GM12874 (cell line): ENCODE measurements at regions not wholly inside any gene's neighbourhood (a gene's known extent, or its start where the extent isn't known, plus 50 kb on each side); places are given as distances from the start of the nearest gene placed in this dataset.

Experiments
- TF ChIP-seq, protein P1 (sequence below): IDR thresholded peaks from 2 replicates; pipeline ENCODE4 v1.5.1; 2011; ENCODE audit warnings: low read depth, mild to moderate bottlenecking, control low read depth, low read length, moderate library complexity; ENCODE audit not compliant: insufficient read depth

DNA sequence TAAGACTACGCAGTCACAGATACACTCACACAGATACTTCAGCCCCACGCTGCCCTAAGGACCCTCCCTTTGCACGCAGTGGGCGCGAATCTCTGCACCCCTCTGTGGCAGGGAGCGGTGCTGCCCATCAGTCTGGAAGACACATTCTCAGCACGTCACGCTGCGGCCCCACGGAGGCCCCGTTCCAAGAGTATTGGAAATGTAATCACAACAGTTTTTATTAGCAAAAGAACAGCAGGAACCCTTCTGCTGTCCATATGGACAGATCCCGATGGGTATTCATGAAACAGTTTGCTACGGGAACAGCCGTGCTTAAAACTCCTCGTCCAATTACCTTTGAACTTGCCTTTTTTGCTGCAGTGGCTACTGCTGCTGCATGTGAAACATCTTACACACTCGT is 131.0 kb downstream of the RPS24 start:
- TF ChIP-seq, protein P1, sequence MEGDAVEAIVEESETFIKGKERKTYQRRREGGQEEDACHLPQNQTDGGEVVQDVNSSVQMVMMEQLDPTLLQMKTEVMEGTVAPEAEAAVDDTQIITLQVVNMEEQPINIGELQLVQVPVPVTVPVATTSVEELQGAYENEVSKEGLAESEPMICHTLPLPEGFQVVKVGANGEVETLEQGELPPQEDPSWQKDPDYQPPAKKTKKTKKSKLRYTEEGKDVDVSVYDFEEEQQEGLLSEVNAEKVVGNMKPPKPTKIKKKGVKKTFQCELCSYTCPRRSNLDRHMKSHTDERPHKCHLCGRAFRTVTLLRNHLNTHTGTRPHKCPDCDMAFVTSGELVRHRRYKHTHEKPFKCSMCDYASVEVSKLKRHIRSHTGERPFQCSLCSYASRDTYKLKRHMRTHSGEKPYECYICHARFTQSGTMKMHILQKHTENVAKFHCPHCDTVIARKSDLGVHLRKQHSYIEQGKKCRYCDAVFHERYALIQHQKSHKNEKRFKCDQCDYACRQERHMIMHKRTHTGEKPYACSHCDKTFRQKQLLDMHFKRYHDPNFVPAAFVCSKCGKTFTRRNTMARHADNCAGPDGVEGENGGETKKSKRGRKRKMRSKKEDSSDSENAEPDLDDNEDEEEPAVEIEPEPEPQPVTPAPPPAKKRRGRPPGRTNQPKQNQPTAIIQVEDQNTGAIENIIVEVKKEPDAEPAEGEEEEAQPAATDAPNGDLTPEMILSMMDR = no peak

DNA sequence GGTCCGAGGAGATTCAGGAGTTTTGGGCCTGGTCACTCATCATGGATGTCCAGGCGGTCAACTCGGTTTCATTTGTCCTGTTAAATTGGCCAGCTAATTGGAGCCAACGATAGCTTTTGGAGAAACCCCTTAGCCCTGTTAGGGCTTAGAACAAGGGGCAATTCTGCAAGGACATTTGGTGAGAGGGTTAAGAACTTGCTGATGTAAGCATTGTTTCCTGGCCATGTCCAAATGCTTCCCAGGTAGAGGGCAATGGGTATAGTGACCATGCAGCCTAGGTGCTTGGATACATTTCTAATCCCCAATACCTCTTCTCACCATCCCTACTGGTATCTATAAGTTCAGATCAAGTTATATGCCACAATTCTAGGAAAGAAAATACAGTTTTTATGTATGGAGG is 131.5 kb downstream of the RPS24 start:
- TF ChIP-seq, protein P1 = no peak

- TF ChIP-seq, protein P1 = no peak
Observed at GRCh38 chr10:78165617-78166016, 132.0 kb downstream of the RPS24 start.

DNA sequence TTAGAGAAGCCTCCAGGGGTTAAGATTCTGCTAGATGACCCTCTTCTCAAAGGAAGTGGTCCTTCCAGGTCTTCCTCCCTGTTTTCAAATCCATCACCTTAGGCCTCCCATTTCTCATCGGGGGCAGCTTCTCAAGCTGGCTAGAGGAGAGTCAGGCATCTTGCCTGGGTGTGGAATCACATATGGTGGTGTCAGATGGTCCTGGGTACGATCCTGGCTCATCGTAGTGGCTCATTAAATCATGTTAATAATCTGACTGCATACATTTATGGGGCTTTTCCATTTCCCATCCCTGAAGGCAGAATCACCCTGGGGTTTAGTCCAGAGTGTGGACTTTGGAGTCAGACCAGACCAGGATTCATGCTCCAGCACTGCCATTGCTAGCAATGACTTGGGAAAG is 132.6 kb downstream of the RPS24 start:
- TF ChIP-seq, protein P1 = no peak

- TF ChIP-seq, protein P1 = no peak
Observed at GRCh38 chr10:78169214-78169613, 135.6 kb downstream of the RPS24 start.

GRCh38 chr10:78170026-78170475 is 136.4 kb downstream of the RPS24 start:
- TF ChIP-seq, protein P1 = no peak

DNA sequence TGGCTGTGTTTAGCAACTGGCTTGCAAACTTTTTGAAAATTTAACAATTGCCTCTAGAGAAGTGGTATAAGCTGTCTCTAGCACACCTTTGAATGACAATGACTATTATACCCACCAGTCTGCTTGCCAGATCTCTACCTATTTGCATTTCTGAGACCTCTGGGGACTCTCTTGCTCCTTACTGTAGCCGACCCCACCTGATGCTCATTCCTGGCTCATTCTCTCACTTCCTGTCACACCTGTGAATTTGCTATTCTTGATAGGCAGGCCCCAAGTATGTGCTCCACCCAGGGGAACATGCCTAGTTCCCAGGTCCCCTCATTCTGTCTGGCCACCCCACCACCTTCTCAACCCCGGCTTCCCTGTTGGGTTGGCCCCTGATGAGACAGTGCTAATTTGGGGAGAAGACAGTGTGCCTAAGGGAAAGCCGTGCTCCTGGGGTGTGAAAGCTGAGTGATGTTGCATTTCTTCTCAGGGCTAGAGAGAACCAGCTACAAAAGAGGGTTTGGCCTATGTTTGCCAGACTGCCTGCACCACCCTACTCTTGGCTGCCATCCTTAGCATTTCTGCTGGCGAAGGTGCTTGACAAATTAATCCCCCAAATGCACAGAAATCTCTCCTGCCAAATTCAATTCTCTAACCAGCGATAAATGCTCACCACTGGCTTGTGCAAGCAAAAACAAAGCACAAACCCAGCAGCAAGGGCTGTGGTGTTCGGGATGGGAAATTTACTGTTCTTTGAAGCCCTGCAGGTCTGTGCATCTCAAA is 138.2 kb downstream of the RPS24 start:
- TF ChIP-seq, protein P1 = no peak
